ENCODE measurements at regions not wholly inside any gene's neighbourhood (a gene's known extent, or its start where the extent isn't known, plus 50 kb on each side); places are given as distances from the start of the nearest gene placed in this dataset.

- Mint-ChIP-seq H3K9me3 (peaks cover 11 to 26% of the 10 kb centered on the region in 2 donors), H3K4me1 (ENCODE audit: low read depth in 2 of 2) (no peaks in the 10 kb centered on the region), H3K36me3 (ENCODE audit: insufficient read depth) (no peaks in the 10 kb centered on the region), H3K27me3 (no peaks in the 10 kb centered on the region), H3K4me3 (no peak overlapping the region), H3K27ac (no peak overlapping the region)
- no peak for DNase-seq
- ATAC-seq (replicated peaks): no peak
Observed at GRCh38 chr16:5442986-5443385, 345.4 kb upstream of the EEF2KMT start.

GRCh38 chr16:5442054-5442453, 344.5 kb upstream of the EEF2KMT start:
- ATAC-seq (replicated peaks) (no peak), DNase-seq (no peak)
- no peaks in the 10 kb centered on the region for H3K4me1 Mint-ChIP-seq (ENCODE audit: low read depth in 2 of 2)
- H3K27ac Mint-ChIP-seq: no peak overlapping the region
- H3K36me3 Mint-ChIP-seq (ENCODE audit: insufficient read depth): no peaks in the 10 kb centered on the region
- H3K9me3 Mint-ChIP-seq: peaks cover 13 to 21% of the 10 kb centered on the region in 2 donors
- H3K4me3 Mint-ChIP-seq: no peak overlapping the region
- no peaks in the 10 kb centered on the region for H3K27me3 Mint-ChIP-seq

- DNase-seq (no peak), ATAC-seq (replicated peaks) (no peak)
- peaks cover 0 to 6% of the 10 kb centered on the region in 2 donors for H3K27me3 Mint-ChIP-seq
- H3K4me3 Mint-ChIP-seq: no peak overlapping the region
- H3K4me1 Mint-ChIP-seq (ENCODE audit: low read depth in 2 of 2): no peaks in the 10 kb centered on the region
- no peaks in the 10 kb centered on the region for H3K36me3 Mint-ChIP-seq (ENCODE audit: insufficient read depth)
- peaks cover 13 to 21% of the 10 kb centered on the region in 2 donors for H3K9me3 Mint-ChIP-seq
- H3K27ac Mint-ChIP-seq: no peak overlapping the region
Observed at GRCh38 chr16:5438591-5438990, 341.0 kb upstream of the EEF2KMT start.

GRCh38 chr16:5433587-5433986, 336.0 kb upstream of the EEF2KMT start:
- Mint-ChIP-seq H3K4me3 (no peak overlapping the region), H3K36me3 (ENCODE audit: insufficient read depth) (no peaks in the 10 kb centered on the region), H3K4me1 (ENCODE audit: low read depth in 2 of 2) (no peaks in the 10 kb centered on the region), H3K27ac (no peak overlapping the region), H3K9me3 (peaks cover 2% of the 10 kb centered on the region in 2 donors), H3K27me3 (peaks cover 0 to 6% of the 10 kb centered on the region in 2 donors)
- no peak for DNase-seq
- no peak for ATAC-seq (replicated peaks)

- DNase-seq: no peak
- Mint-ChIP-seq H3K27ac (no peak overlapping the region), H3K4me3 (no peak overlapping the region), H3K4me1 (ENCODE audit: low read depth in 2 of 2) (no peaks in the 10 kb centered on the region), H3K9me3 (no peaks in the 10 kb centered on the region), H3K27me3 (peaks cover 0 to 6% of the 10 kb centered on the region in 2 donors), H3K36me3 (ENCODE audit: insufficient read depth) (no peaks in the 10 kb centered on the region)
- no peak for ATAC-seq (replicated peaks)
Observed at GRCh38 chr16:5432166-5432565, 334.6 kb upstream of the EEF2KMT start.

- no peaks in the 10 kb centered on the region for H3K4me1 Mint-ChIP-seq (ENCODE audit: low read depth in 2 of 2)
- DNase-seq: no peak
- no peak overlapping the region for H3K27ac Mint-ChIP-seq
- no peaks in the 10 kb centered on the region for H3K36me3 Mint-ChIP-seq (ENCODE audit: insufficient read depth)
- H3K27me3 Mint-ChIP-seq: peaks cover 3 to 6% of the 10 kb centered on the region in 2 donors
- H3K4me3 Mint-ChIP-seq: no peak overlapping the region
- no peak for ATAC-seq (replicated peaks)
- H3K9me3 Mint-ChIP-seq: no peaks in the 10 kb centered on the region
Observed at GRCh38 chr16:5430598-5430997, 333.0 kb upstream of the EEF2KMT start.

GRCh38 chr16:5428932-5429331, 331.3 kb upstream of the EEF2KMT start:
- DNase-seq (no peak), ATAC-seq (replicated peaks) (no peak)
- Mint-ChIP-seq H3K4me1 (ENCODE audit: low read depth in 2 of 2) (no peaks in the 10 kb centered on the region), H3K9me3 (no peaks in the 10 kb centered on the region), H3K27ac (no peak overlapping the region), H3K36me3 (ENCODE audit: insufficient read depth) (no peaks in the 10 kb centered on the region), H3K4me3 (no peak overlapping the region), H3K27me3 (peaks cover 0 to 7% of the 10 kb centered on the region in 2 donors)

- no peak for DNase-seq
- Mint-ChIP-seq H3K27ac (no peak overlapping the region), H3K4me1 (ENCODE audit: low read depth in 2 of 2) (no peaks in the 10 kb centered on the region), H3K27me3 (peaks cover 0 to 7% of the 10 kb centered on the region in 2 donors), H3K9me3 (no peaks in the 10 kb centered on the region), H3K36me3 (ENCODE audit: insufficient read depth) (no peaks in the 10 kb centered on the region), H3K4me3 (no peak overlapping the region)
- ATAC-seq (replicated peaks): no peak
Observed at GRCh38 chr16:5427571-5427970, 330.0 kb upstream of the EEF2KMT start.

GRCh38 chr16:5422643-5423496, 325.3 kb upstream of the EEF2KMT start:
- H3K36me3 Mint-ChIP-seq (ENCODE audit: insufficient read depth): no peaks in the 10 kb centered on the region
- ATAC-seq (replicated peaks): no peak
- no peak overlapping the region for H3K4me3 Mint-ChIP-seq
- no peaks in the 10 kb centered on the region for H3K4me1 Mint-ChIP-seq (ENCODE audit: low read depth in 2 of 2)
- no peak overlapping the region for H3K27ac Mint-ChIP-seq
- H3K27me3 Mint-ChIP-seq: peaks cover 0 to 24% of the 10 kb centered on the region in 2 donors
- no peaks in the 10 kb centered on the region for H3K9me3 Mint-ChIP-seq
- no peak for DNase-seq

- no peak for DNase-seq
Observed at GRCh38 chr16:5422047-5422446, 324.5 kb upstream of the EEF2KMT start.

GRCh38 chr16:5416013-5416412, 318.4 kb upstream of the EEF2KMT start:
- ATAC-seq (replicated peaks) (no peak), DNase-seq (no peak)
- H3K27ac Mint-ChIP-seq: no peak overlapping the region
- H3K36me3 Mint-ChIP-seq (ENCODE audit: insufficient read depth): no peaks in the 10 kb centered on the region
- no peak overlapping the region for H3K4me3 Mint-ChIP-seq
- peaks cover 2 to 3% of the 10 kb centered on the region in 2 donors for H3K9me3 Mint-ChIP-seq
- no peaks in the 10 kb centered on the region for H3K4me1 Mint-ChIP-seq (ENCODE audit: low read depth in 2 of 2)
- peaks cover 10 to 43% of the 10 kb centered on the region in 2 donors for H3K27me3 Mint-ChIP-seq

More at GRCh38 chr16:5422047-5422446, 324.5 kb upstream of the EEF2KMT start:
- H3K36me3 Mint-ChIP-seq (ENCODE audit: insufficient read depth): no peaks in the 10 kb centered on the region
- peaks cover 3 to 32% of the 10 kb centered on the region in 2 donors for H3K27me3 Mint-ChIP-seq
- H3K4me1 Mint-ChIP-seq (ENCODE audit: low read depth in 2 of 2): no peaks in the 10 kb centered on the region
- H3K9me3 Mint-ChIP-seq: no peaks in the 10 kb centered on the region
- no peak for ATAC-seq (replicated peaks)
- no peak overlapping the region for H3K27ac Mint-ChIP-seq
- no peak overlapping the region for H3K4me3 Mint-ChIP-seq

GRCh38 chr16:5415123-5415522, 317.5 kb upstream of the EEF2KMT start:
- peaks cover 6 to 10% of the 10 kb centered on the region in 2 donors for H3K9me3 Mint-ChIP-seq
- no peak for ATAC-seq (replicated peaks)
- no peak for DNase-seq

GRCh38 chr16:5412731-5413130, 315.1 kb upstream of the EEF2KMT start:
- no peak overlapping the region for H3K4me3 Mint-ChIP-seq
- no peaks in the 10 kb centered on the region for H3K36me3 Mint-ChIP-seq (ENCODE audit: insufficient read depth)
- H3K27ac Mint-ChIP-seq: no peak overlapping the region
- peaks cover 10 to 31% of the 10 kb centered on the region in 2 donors for H3K27me3 Mint-ChIP-seq
- ATAC-seq (replicated peaks): no peak
- peaks cover 6 to 10% of the 10 kb centered on the region in 2 donors for H3K9me3 Mint-ChIP-seq
- H3K4me1 Mint-ChIP-seq (ENCODE audit: low read depth in 2 of 2): no peaks in the 10 kb centered on the region
- DNase-seq: no peak

More at GRCh38 chr16:5415123-5415522, 317.5 kb upstream of the EEF2KMT start:
- no peaks in the 10 kb centered on the region for H3K36me3 Mint-ChIP-seq (ENCODE audit: insufficient read depth)
- H3K27ac Mint-ChIP-seq: no peak overlapping the region
- H3K4me3 Mint-ChIP-seq: no peak overlapping the region
- H3K27me3 Mint-ChIP-seq: peaks cover 10 to 50% of the 10 kb centered on the region in 2 donors
- H3K4me1 Mint-ChIP-seq (ENCODE audit: low read depth in 2 of 2): no peaks in the 10 kb centered on the region

GRCh38 chr16:5398203-5398602, 300.6 kb upstream of the EEF2KMT start:
- Mint-ChIP-seq H3K4me1 (ENCODE audit: low read depth in 2 of 2) (no peaks in the 10 kb centered on the region), H3K36me3 (ENCODE audit: insufficient read depth) (no peaks in the 10 kb centered on the region), H3K9me3 (peaks cover 4 to 7% of the 10 kb centered on the region in 2 donors), H3K4me3 (no peak overlapping the region), H3K27ac (no peak overlapping the region), H3K27me3 (peaks cover 17 to 31% of the 10 kb centered on the region in 2 donors)
- DNase-seq: no peak
- no peak for ATAC-seq (replicated peaks)
